ENCODE measurements at regions not wholly inside any gene's neighbourhood (a gene's known extent, or its start where the extent isn't known, plus 50 kb on each side); places are given as distances from the start of the nearest gene placed in this dataset.
"Not testable (repeated sequence)": the region's sequence is repeated elsewhere in the genome, so short reads cannot be mapped to it uniquely, and the experiment has no call there.

DNA sequence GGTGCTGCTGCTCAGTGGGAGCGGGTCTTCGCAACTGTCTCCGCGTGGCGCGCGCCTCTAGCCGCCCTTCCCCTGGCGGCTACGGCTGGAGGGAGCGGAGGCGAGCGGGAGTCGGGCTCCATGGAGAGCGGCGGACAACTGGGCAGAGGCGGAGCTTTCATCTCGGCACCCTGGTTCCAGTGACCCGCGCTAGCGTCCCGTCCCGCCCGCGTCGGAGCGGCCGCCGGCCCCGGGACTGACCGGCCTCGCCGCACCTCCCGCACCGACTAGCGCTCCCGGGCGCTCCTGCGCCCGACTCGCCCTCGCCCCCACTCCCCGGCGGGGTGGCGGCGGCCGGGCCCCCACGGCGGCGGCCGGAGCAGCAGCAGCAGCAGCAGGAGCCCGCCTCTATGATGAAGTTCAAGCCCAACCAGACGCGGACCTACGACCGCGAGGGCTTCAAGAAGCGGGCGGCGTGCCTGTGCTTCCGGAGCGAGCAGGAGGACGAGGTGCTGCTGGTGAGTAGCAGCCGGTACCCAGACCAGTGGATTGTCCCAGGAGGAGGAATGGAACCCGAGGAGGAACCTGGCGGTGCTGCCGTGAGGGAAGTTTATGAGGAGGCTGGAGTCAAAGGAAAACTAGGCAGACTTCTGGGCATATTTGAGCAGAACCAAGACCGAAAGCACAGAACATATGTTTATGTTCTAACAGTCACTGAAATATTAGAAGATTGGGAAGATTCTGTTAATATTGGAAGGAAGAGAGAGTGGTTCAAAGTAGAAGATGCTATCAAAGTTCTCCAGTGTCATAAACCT, 69.2 kb upstream of the NOTCH2NLA start:
- H2BK120ac ChIP-seq (ENCODE audit: low read depth, low read length); H4K20me1 ChIP-seq (ENCODE audit: insufficient read depth, low read length); H3K79me1 ChIP-seq (ENCODE audit: low read depth in 1 of 2, low read length in 2 of 2); H2BK5ac ChIP-seq (ENCODE audit: low read depth, low read length, poor library complexity, severe bottlenecking); H2AK5ac ChIP-seq (ENCODE audit: low read depth, low read length); CTCF ChIA-PET; H3K56ac ChIP-seq (ENCODE audit: extremely low read depth, insufficient read depth, low read length); H3K27ac ChIP-seq (ENCODE audit: insufficient read depth, low read length); H3K4me3 ChIP-seq (ENCODE audit: insufficient read depth, low read depth, low read length); H4K8ac ChIP-seq (ENCODE audit: low read depth in 2 of 2, low read length in 2 of 2); H3K18ac ChIP-seq (ENCODE audit: low read depth, low read length); H3K23ac ChIP-seq (ENCODE audit: low read depth, low read length); H3K4me1 ChIP-seq (ENCODE audit: control insufficient read depth, insufficient read depth, low read length); dilution Hi-C loops (cut with HindIII; ENCODE audit: low sequenced_read_pairs, unreplicated experiment); H2BK15ac ChIP-seq (ENCODE audit: low read depth, low read length); H2AK9ac ChIP-seq (replicated peaks; ENCODE audit: low read depth, low read length, poor library complexity); H3K9ac ChIP-seq (ENCODE audit: low read depth, low read length); intact Hi-C loops (cut with micrococcal nuclease); H2AFZ ChIP-seq (replicated peaks; ENCODE audit: low read length, poor library complexity); H3K14ac ChIP-seq (replicated peaks; ENCODE audit: low read depth, low read length); H3K9me3 ChIP-seq (ENCODE audit: control insufficient read depth, insufficient read depth, low read length); BruUV-seq (replicated peaks); POLR2A ChIA-PET (ENCODE audit: unreplicated experiment); H3K27me3 ChIP-seq (ENCODE audit: control insufficient read depth, insufficient read depth, low read length); H4K5ac ChIP-seq (ENCODE audit: low read depth, low read length); H3K36me3 ChIP-seq (ENCODE audit: control insufficient read depth, insufficient read depth, low read length); H3K4me2 ChIP-seq (ENCODE audit: low read depth, low read length); H4K91ac ChIP-seq (ENCODE audit: insufficient read depth, low read depth, low read length); DNase-seq; H2BK20ac ChIP-seq (ENCODE audit: low read depth, low read length); in situ Hi-C loops (cut with MboI; ENCODE audit: low sequenced_read_pairs); H3K9me1 ChIP-seq (ENCODE audit: insufficient read depth, low read length); H3K4ac ChIP-seq (ENCODE audit: low read depth, low read length): not testable (repeated sequence)
- peak; percentile 70 for ATAC-seq (ENCODE audit: low read depth)
- no CpG with 5 or more reads among the region's 68 CpGs for WGBS, 2 experiments (ENCODE audit: extremely low coverage in 2 of 2, insufficient read length in 1 of 2)

DNA sequence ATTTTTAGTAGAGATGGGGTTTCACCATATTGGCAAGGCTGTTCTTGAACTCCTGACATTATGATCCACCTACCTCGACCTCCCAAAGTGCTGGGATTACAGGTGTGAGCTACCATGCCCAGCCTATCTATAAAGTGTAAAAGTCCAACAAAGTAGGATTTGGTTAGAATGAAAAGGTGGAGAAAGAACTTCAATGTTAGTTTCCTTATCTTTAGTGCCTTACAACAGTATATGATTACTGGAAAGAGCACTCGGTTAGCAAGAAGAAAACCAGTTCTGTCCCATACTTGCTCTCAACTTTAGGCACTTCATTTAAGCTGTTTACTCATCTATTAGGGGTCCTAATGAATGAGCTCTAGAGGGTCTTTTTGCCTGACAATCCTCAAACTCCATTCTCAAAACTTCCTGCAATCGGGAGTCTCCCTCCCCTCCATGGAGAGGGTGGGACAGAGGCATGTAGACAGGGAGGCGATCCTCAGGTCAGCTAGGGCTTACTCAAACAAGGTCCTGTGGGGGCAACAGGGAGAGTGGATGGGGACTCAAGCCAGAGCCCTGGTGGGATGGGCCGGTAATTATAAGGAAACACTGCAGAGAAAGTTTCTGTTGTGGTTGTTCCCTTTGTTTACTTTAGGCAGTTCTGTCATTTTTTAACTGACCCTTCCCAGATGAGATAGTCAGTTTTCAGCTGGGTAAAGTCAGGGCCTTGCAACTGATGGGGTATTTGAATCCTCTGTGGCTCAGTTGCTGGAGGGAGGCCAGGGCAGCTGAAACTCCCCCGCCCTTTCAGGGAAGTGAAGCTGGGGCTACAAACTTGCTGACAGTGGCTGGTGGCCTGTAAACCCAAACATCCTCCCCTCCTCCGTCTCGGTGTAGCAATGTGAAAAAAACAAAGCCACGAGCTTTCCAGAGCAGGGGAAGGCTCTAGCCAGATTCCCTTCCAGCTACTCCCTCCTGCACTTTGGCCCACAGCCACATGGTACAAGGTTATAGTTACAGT, 64.4 kb upstream of the NOTCH2NLA start:
- no CpG with 5 or more reads among the region's 9 CpGs for WGBS, 2 experiments (ENCODE audit: extremely low coverage in 2 of 2, insufficient read length in 1 of 2)
- H2BK120ac ChIP-seq (ENCODE audit: low read depth, low read length); H3K9me3 ChIP-seq (ENCODE audit: control insufficient read depth, insufficient read depth, low read length); H3K18ac ChIP-seq (ENCODE audit: low read depth, low read length); H2AK9ac ChIP-seq (replicated peaks; ENCODE audit: low read depth, low read length, poor library complexity); H2AFZ ChIP-seq (replicated peaks; ENCODE audit: low read length, poor library complexity); H4K8ac ChIP-seq (ENCODE audit: low read depth in 2 of 2, low read length in 2 of 2); H3K36me3 ChIP-seq (ENCODE audit: control insufficient read depth, insufficient read depth, low read length); POLR2A ChIA-PET (ENCODE audit: unreplicated experiment); intact Hi-C loops (cut with micrococcal nuclease); H3K4me3 ChIP-seq (ENCODE audit: insufficient read depth, low read depth, low read length); H3K4me1 ChIP-seq (ENCODE audit: control insufficient read depth, insufficient read depth, low read length); H4K91ac ChIP-seq (ENCODE audit: insufficient read depth, low read depth, low read length); H3K27me3 ChIP-seq (ENCODE audit: control insufficient read depth, insufficient read depth, low read length); BruUV-seq (replicated peaks); H2BK5ac ChIP-seq (ENCODE audit: low read depth, low read length, poor library complexity, severe bottlenecking); CTCF ChIA-PET; H3K23ac ChIP-seq (ENCODE audit: low read depth, low read length); DNase-seq; dilution Hi-C loops (cut with HindIII; ENCODE audit: low sequenced_read_pairs, unreplicated experiment); H3K14ac ChIP-seq (replicated peaks; ENCODE audit: low read depth, low read length); H3K4ac ChIP-seq (ENCODE audit: low read depth, low read length); H3K79me1 ChIP-seq (ENCODE audit: low read depth in 1 of 2, low read length in 2 of 2); H3K56ac ChIP-seq (ENCODE audit: extremely low read depth, insufficient read depth, low read length); H3K9ac ChIP-seq (ENCODE audit: low read depth, low read length); H2AK5ac ChIP-seq (ENCODE audit: low read depth, low read length); H2BK15ac ChIP-seq (ENCODE audit: low read depth, low read length); H3K9me1 ChIP-seq (ENCODE audit: insufficient read depth, low read length); in situ Hi-C loops (cut with MboI; ENCODE audit: low sequenced_read_pairs); H3K4me2 ChIP-seq (ENCODE audit: low read depth, low read length); H2BK20ac ChIP-seq (ENCODE audit: low read depth, low read length); H4K5ac ChIP-seq (ENCODE audit: low read depth, low read length); H4K20me1 ChIP-seq (ENCODE audit: insufficient read depth, low read length); H3K27ac ChIP-seq (ENCODE audit: insufficient read depth, low read length): not testable (repeated sequence)
- peak; percentile 60 for ATAC-seq (ENCODE audit: low read depth)
